Ovary (tissue), 7 donors: ENCODE measurements at regions not wholly inside any gene's neighbourhood (a gene's known extent, or its start where the extent isn't known, plus 50 kb on each side); places are given as distances from the start of the nearest gene placed in this dataset.

ENCODE experiments used
- DNase-seq, 5 donors: peaks; one replicate each; pipeline ENCODE4 v3.0.0-alpha.2; 2019 to 2020
- H3K27ac ChIP-seq, 2 donors: fragments of 200-600 bp; one replicate each; pipeline versions ENCODE4 v1.5.1 to v1.8.0; 2019 to 2022
- H3K27me3 ChIP-seq: fragments of 200-600 bp; one replicate; pipeline ENCODE4 v1.8.0; 2022
- H3K36me3 ChIP-seq: fragments of 200-600 bp; sonication (generic); one replicate; pipeline ENCODE4 v1.5.1; 2019
- H3K4me1 ChIP-seq: one replicate; pipeline ENCODE4 v1.8.1; 2013; ENCODE audit warnings: mild to moderate bottlenecking, moderate library complexity; ENCODE audit not compliant: insufficient read depth
- H3K4me3 ChIP-seq: fragments of 200-600 bp; sonication (generic); one replicate; pipeline ENCODE4 v1.5.1; 2017
- H3K9me3 ChIP-seq, 2 donors: fragments of 200-600 bp in 1 of 2; sonication (generic) in 1 of 2; one replicate each; pipeline versions ENCODE4 v1.5.1 to v1.8.1; 2013 to 2019; ENCODE audit warnings: mild to moderate bottlenecking in 1 of 2, moderate library complexity in 1 of 2
- EP300 ChIP-seq: sonication (generic); formaldehyde crosslinking; IDR thresholded peaks from one replicate; pipeline ENCODE4 v1.6.1; 2017; ENCODE audit warnings: antibody characterized with exemption
- POLR2A ChIP-seq: fragments of 450-650 bp; IDR thresholded peaks from one replicate; pipeline ENCODE4 v1.6.1; 2017; ENCODE audit warnings: antibody characterized with exemption, mild to moderate bottlenecking, moderate library complexity
- WGBS, 3 donors: extraction: QIAGEN DNeasy Blood & Tissue Kit in 1 of 3; methylation state at CpG; one replicate each; pipeline versions ENCODE4 v1.1.5 to v1.1.7; 2013 to 2017; 5-methylcytosine and 5-hydroxymethylcytosine counted together
- intact Hi-C, 4 donors: fragments of 100-400 bp; cut with DNase I; formaldehyde crosslinking; loops; one replicate each; pipeline versions ENCODE4 v1.11.0 to v1.15.1; 2022 to 2023
- TF ChIP-seq, protein P1 (sequence below), 3 donors: fragments of 450-650 bp in 2 of 3; fragments of 200-600 bp in 1 of 3; IDR thresholded peaks; one replicate each; pipeline versions ENCODE4 v1.5.1 to v1.8.0; 2016 to 2022; ENCODE audit warnings: antibody characterized with exemption in 3 of 3, mild to moderate bottlenecking in 1 of 3
- donor health status: DM: no; HTN: no; CAD: no; lungs with moderate emphysema.
- donor health status: DM: no; HTN: no; CAD: no.
- donor health status: Bipolar disorder and iron deficiency.
- donor health status: DM: no; HTN: no; CAD: no.
- donor health status: DM: yes; HTN: yes; CAD: no.

DNA sequence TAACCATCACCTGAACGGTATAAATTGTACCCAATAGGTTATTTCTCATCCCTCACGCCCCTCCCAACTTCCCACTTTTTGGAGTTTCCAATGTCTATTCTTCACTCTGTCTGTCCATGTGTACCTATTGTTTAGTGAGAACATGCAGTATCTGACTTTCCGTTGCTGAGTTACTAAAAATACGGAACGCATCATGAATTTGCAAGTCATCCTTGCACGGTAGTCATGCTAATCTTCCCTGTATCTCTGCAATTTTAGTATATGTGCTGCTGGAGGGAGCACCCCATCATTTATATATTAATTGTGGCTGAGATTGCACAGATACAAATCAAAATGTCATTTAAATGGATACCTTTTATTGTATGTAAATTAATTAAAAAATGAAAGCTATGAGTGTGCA lies 75.7 kb upstream of the SFMBT2 start:
- 90 to 96% (median 93%) methylated on average over 6 of the region's 6 CpGs for whole genome bisulfite sequencing, 3 donors
- Histone ChIP-seq H3K27me3 (no peaks in the 10 kb centered on the region), H3K4me1 (peaks cover 12% of the 10 kb centered on the region), H3K36me3 (no peaks in the 10 kb centered on the region), H3K9me3 (no peaks in the 10 kb centered on the region), H3K27ac (no peak overlapping the region), H3K4me3 (no peak overlapping the region)
- TF ChIP-seq EP300 (no peak), POLR2A (no peak)
- TF ChIP-seq, protein P1, sequence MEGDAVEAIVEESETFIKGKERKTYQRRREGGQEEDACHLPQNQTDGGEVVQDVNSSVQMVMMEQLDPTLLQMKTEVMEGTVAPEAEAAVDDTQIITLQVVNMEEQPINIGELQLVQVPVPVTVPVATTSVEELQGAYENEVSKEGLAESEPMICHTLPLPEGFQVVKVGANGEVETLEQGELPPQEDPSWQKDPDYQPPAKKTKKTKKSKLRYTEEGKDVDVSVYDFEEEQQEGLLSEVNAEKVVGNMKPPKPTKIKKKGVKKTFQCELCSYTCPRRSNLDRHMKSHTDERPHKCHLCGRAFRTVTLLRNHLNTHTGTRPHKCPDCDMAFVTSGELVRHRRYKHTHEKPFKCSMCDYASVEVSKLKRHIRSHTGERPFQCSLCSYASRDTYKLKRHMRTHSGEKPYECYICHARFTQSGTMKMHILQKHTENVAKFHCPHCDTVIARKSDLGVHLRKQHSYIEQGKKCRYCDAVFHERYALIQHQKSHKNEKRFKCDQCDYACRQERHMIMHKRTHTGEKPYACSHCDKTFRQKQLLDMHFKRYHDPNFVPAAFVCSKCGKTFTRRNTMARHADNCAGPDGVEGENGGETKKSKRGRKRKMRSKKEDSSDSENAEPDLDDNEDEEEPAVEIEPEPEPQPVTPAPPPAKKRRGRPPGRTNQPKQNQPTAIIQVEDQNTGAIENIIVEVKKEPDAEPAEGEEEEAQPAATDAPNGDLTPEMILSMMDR (IDR thresholded peaks at IDR 0.05): no peak
- intact Hi-C loops: no loop called here
- no peak for DNase-seq

DNA sequence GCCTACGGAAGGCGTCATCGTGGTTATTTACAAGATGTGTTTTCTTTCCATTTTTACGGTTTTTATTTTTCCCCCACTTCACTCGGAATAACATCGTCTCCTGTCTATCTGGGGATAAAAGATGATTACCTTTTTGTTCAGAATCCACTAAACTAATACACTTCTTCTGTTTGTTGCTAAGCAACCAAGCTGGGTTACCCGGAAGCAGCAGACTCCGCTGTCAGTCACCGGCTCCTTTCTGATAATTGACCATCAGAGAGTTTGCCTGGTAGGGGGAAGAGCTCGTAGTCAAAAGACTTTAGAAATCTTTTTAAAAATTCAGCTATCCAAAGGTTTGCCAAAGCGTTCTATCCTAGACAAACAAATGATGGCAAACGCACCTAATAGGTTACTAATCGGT lies 75.0 kb upstream of the SFMBT2 start:
- TF ChIP-seq, protein P1 (IDR thresholded peaks at IDR 0.05): no peak
- TF ChIP-seq EP300: no peak
- 83 to 90% (median 87%) methylated on average over 13 of the region's 13 CpGs for WGBS, 3 donors
- Histone ChIP-seq H3K27ac (no peak overlapping the region), H3K36me3 (no peaks in the 10 kb centered on the region), H3K4me1 (peaks cover 12% of the 10 kb centered on the region), H3K4me3 (no peak overlapping the region), H3K27me3 (no peaks in the 10 kb centered on the region), H3K9me3 (no peaks in the 10 kb centered on the region)
- no peak for DNase-seq
- intact Hi-C loops: no loop called here

DNA sequence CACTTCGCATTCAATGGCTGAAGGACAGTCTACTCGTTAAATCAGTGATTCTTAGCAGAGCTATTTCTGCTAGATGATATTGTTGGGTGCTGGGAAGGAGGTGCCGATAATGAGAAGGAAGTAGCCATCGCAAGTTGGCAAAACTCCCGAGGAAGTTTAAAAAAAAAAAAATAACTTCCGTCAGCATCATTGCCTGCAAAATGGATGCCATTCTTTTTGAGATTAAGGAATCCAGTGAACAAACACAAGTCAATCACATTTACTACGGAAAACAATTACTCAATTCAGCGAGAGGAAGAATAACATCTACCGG lies 74.4 kb upstream of the SFMBT2 start:
- H3K4me3 ChIP-seq: no peak overlapping the region
- 41 to 58% (median 55%) methylated on average over 9 of the region's 9 CpGs for WGBS, 3 donors
- no peak for DNase-seq
- H3K4me1 ChIP-seq: peaks cover 9% of the 10 kb centered on the region
- no peaks in the 10 kb centered on the region for H3K27me3 ChIP-seq
- no peak overlapping the region for H3K27ac ChIP-seq
- H3K36me3 ChIP-seq: no peaks in the 10 kb centered on the region
- no peaks in the 10 kb centered on the region for H3K9me3 ChIP-seq
- intact Hi-C loops: no loop called here
- no peak for TF ChIP-seq POLR2A
- no peak for TF ChIP-seq EP300
- TF ChIP-seq, protein P1 (IDR thresholded peaks at IDR 0.05): no peak

DNA sequence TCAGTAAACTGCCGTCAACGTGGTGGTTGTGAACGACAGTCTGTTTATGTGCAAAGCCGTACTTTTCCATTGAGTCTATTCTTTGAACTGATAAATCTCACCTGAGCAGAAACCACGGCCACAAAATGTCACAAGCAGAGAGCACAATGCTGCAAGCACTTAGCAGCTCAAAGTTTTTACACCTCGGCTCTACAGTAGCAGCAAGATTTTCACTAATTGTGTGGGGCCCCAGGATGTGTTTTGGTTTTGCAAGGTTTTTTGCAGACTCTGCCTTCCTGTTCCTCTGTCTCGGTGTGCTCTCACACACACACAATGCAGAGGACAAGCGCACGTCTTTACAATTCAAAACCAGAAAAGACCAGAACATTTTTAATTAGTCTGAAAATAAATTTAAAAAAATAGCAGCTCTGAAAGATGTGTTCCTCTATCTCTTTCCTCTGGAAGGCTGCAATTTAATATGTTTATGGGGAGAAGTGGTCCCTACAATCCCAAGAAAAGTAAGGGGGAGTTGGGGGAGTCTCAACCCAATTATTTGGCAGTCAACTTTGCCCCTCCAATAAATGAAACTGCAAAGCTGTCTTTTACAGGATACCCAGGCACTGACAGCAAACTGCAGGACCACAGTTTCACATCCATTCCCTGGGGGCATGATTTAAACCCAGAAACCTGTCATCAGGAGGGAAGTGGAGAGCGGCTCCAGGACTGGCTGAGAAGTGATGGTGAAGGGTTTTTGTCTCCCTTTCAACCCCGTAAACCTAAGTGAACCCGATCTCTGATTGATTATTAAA lies 73.8 kb upstream of the SFMBT2 start:
- Histone ChIP-seq H3K27ac (no peak overlapping the region), H3K4me1 (peaks cover 9% of the 10 kb centered on the region), H3K36me3 (no peaks in the 10 kb centered on the region), H3K27me3 (no peaks in the 10 kb centered on the region), H3K9me3 (no peaks in the 10 kb centered on the region), H3K4me3 (no peak overlapping the region)
- TF ChIP-seq POLR2A: no peak
- no peak for TF ChIP-seq EP300
- TF ChIP-seq, protein P1 (IDR thresholded peaks at IDR 0.05): no peak
- intact Hi-C loops: no loop called here
- no peak for DNase-seq
- 26 to 40% (median 30%) methylated on average over 12 of the region's 12 CpGs for WGBS, 3 donors
